ENCODE measurements at regions not wholly inside any gene's neighbourhood (a gene's known extent, or its start where the extent isn't known, plus 50 kb on each side); places are given as distances from the start of the nearest gene placed in this dataset.
"Not testable (repeated sequence)": the region's sequence is repeated elsewhere in the genome, so short reads cannot be mapped to it uniquely, and the experiment has no call there.

- not testable (repeated sequence) for DNase-seq (ENCODE audit: low read depth, low spot score)
Observed at GRCh38 chr12:116327992-116328391, 50.5 kb upstream of the MED13L start.

GRCh38 chr12:116331876-116332275 lies 54.4 kb upstream of the MED13L start:
- no peak for DNase-seq (ENCODE audit: low read depth, low spot score)

- DNase-seq (ENCODE audit: low read depth, low spot score), result no peak
Observed at GRCh38 chr12:116332705-116333380, 55.4 kb upstream of the MED13L start.

- no peak for DNase-seq (ENCODE audit: low read depth, low spot score)
Observed at GRCh38 chr12:116333402-116333801, 55.9 kb upstream of the MED13L start.

- no peak for DNase-seq (ENCODE audit: low read depth, low spot score)
Observed at GRCh38 chr12:116336542-116337065, 59.1 kb upstream of the MED13L start.

- no peak for DNase-seq (ENCODE audit: low read depth, low spot score)
Observed at GRCh38 chr12:116337312-116337711, 59.8 kb upstream of the MED13L start.

- no peak for DNase-seq (ENCODE audit: low read depth, low spot score)
Observed at GRCh38 chr12:116338064-116338846, 60.8 kb upstream of the MED13L start.

GRCh38 chr12:116339062-116339461 lies 61.6 kb upstream of the MED13L start:
- no peak for DNase-seq (ENCODE audit: low read depth, low spot score)

- no peak for DNase-seq (ENCODE audit: low read depth, low spot score)
Observed at GRCh38 chr12:116339800-116340371, 62.4 kb upstream of the MED13L start.

- no peak for DNase-seq (ENCODE audit: low read depth, low spot score)
Observed at GRCh38 chr12:116343331-116343884, 65.9 kb upstream of the MED13L start.

GRCh38 chr12:116346222-116346621 lies 68.7 kb upstream of the MED13L start:
- DNase-seq (ENCODE audit: low read depth, low spot score), result no peak

GRCh38 chr12:116346741-116347140 lies 69.2 kb upstream of the MED13L start:
- DNase-seq (ENCODE audit: low read depth, low spot score), result peak; percentile 54

- no peak for DNase-seq (ENCODE audit: low read depth, low spot score)
Observed at GRCh38 chr12:116347265-116347664, 69.8 kb upstream of the MED13L start.

- no peak for DNase-seq (ENCODE audit: low read depth, low spot score)
Observed at GRCh38 chr12:116352315-116352835, 74.9 kb upstream of the MED13L start.

GRCh38 chr12:116353958-116354357 lies 76.5 kb upstream of the MED13L start:
- no peak for DNase-seq (ENCODE audit: low read depth, low spot score)

GRCh38 chr12:116354534-116354933 lies 77.0 kb upstream of the MED13L start:
- no peak for DNase-seq (ENCODE audit: low read depth, low spot score)

- DNase-seq (ENCODE audit: low read depth, low spot score), result no peak
Observed at GRCh38 chr12:116354950-116355783, 77.7 kb upstream of the MED13L start.

- DNase-seq (ENCODE audit: low read depth, low spot score), result no peak
Observed at GRCh38 chr12:116358536-116358892, 81.0 kb upstream of the MED13L start.

GRCh38 chr12:116358893-116359761 lies 81.6 kb upstream of the MED13L start:
- DNase-seq (ENCODE audit: low read depth, low spot score), result peak; percentile 91

Measured in smooth muscle cell of the brain vasculature (primary cell).